IMR-90 (cell line): ENCODE measurements at regions not wholly inside any gene's neighbourhood (a gene's known extent, or its start where the extent isn't known, plus 50 kb on each side); places are given as distances from the start of the nearest gene placed in this dataset.

Experiments used
- ATAC-seq: fragments of 200-7000 bp; cut with Tn5 transposase; 2 replicates; pipeline ENCODE4 v1.9.1; 2020; ENCODE audit warnings: low read depth, mild to moderate bottlenecking, moderate library complexity
- BruUV-seq: library from RNA; stranded (reverse); fragments of 400-500 nt; replicated peaks from 2 replicates; lab custom pipeline; 2021; lab: Mats Ljungman, UMichigan
- CTCF ChIA-PET: fragments of 300-600 bp; formaldehyde crosslinking; extraction: SDS; loops from one replicate; lab custom pipeline; 2021; ENCODE audit warnings: antibody characterized with exemption; lab: Yijun Ruan, JAX
- POLR2A ChIA-PET: fragments of 300-600 bp; sonication (Branson Sonifier 250); formaldehyde crosslinking; loops from one replicate; lab custom pipeline; 2022; ENCODE audit warnings: antibody characterized with exemption; ENCODE audit not compliant: unreplicated experiment; lab: Charles Lee
- DNase-seq: peaks from one replicate; pipeline ENCODE4 v3.0.0; 2013
- H2AFZ ChIP-seq: replicated peaks from 2 replicates; pipeline ENCODE3; 2013; ENCODE audit warnings: low read length, mild to moderate bottlenecking; ENCODE audit not compliant: poor library complexity
- H2AK5ac ChIP-seq: 2 replicates; pipeline ENCODE4 v1.6.1; 2013; ENCODE audit warnings: low read depth, low read length, inconsistent platforms
- H2AK9ac ChIP-seq: replicated peaks from 2 replicates; pipeline ENCODE3; 2013; ENCODE audit warnings: mild to moderate bottlenecking, low read depth, low read length, moderate library complexity; ENCODE audit not compliant: poor library complexity
- H2BK120ac ChIP-seq: 2 replicates; pipeline ENCODE4 v1.6.1; 2013; ENCODE audit warnings: low read depth, low read length, inconsistent platforms
- H2BK15ac ChIP-seq: 3 replicates; pipeline ENCODE4 v1.6.1; 2013; ENCODE audit warnings: low read depth, low read length, inconsistent platforms
- H2BK20ac ChIP-seq: 2 replicates; pipeline ENCODE4 v1.6.1; 2013; ENCODE audit warnings: low read depth, mild to moderate bottlenecking, inconsistent platforms, low read length, moderate library complexity
- H2BK5ac ChIP-seq: 2 replicates; pipeline ENCODE4 v1.6.1; 2013; ENCODE audit warnings: mild to moderate bottlenecking, low read depth, low read length, inconsistent platforms; ENCODE audit not compliant: poor library complexity, severe bottlenecking
- H3K14ac ChIP-seq: replicated peaks from 2 replicates; pipeline ENCODE4 v1.6.1; 2013; ENCODE audit warnings: low read depth, low read length, inconsistent platforms
- H3K18ac ChIP-seq: 2 replicates; pipeline ENCODE4 v1.6.1; 2013; ENCODE audit warnings: low read depth, low read length, control low read depth
- H3K23ac ChIP-seq: 2 replicates; pipeline ENCODE4 v1.6.1; 2013; ENCODE audit warnings: low read depth, low read length, inconsistent platforms
- H3K27ac ChIP-seq: 2 replicates; pipeline ENCODE4 v1.5.1; 2013; ENCODE audit warnings: mild to moderate bottlenecking, control low read depth, low read length; ENCODE audit not compliant: insufficient read depth
- H3K27me3 ChIP-seq: 2 replicates; pipeline ENCODE4 v1.6.1; 2013; ENCODE audit warnings: low read length; ENCODE audit not compliant: control insufficient read depth, insufficient read depth
- H3K36me3 ChIP-seq: 2 replicates; pipeline ENCODE4 v1.6.1; 2013; ENCODE audit warnings: low read length, mixed read lengths; ENCODE audit not compliant: control insufficient read depth, insufficient read depth
- H3K4ac ChIP-seq: 2 replicates; pipeline ENCODE4 v1.6.1; 2013; ENCODE audit warnings: low read depth, low read length, inconsistent platforms
- H3K4me1 ChIP-seq: 2 replicates; pipeline ENCODE4 v1.6.1; 2013; ENCODE audit warnings: low read length, mixed read lengths; ENCODE audit not compliant: control insufficient read depth, insufficient read depth
- H3K4me2 ChIP-seq: 2 replicates; pipeline ENCODE4 v1.6.1; 2013; ENCODE audit warnings: low read depth, mild to moderate bottlenecking, control low read depth, low read length, moderate library complexity
- H3K4me3 ChIP-seq: 2 replicates; pipeline ENCODE4 v1.5.1; 2013; ENCODE audit warnings: low read depth, mild to moderate bottlenecking, control low read depth, low read length, moderate library complexity; ENCODE audit not compliant: insufficient read depth
- H3K56ac ChIP-seq: 2 replicates; pipeline ENCODE4 v1.6.1; 2013; ENCODE audit warnings: low read length, inconsistent platforms; ENCODE audit not compliant: insufficient read depth; ENCODE audit errors: extremely low read depth
- H3K79me1 ChIP-seq, 2 experiments: 2 replicates each; pipeline ENCODE4 v1.6.1; 2013; ENCODE audit warnings: low read length in 2 of 2, inconsistent platforms in 1 of 2, low read depth in 1 of 2
- H3K9ac ChIP-seq: 2 replicates; pipeline ENCODE4 v1.6.1; 2013; ENCODE audit warnings: low read depth, low read length, control low read depth
- H3K9me1 ChIP-seq: 2 replicates; pipeline ENCODE4 v1.6.1; 2013; ENCODE audit warnings: low read length, inconsistent platforms; ENCODE audit not compliant: insufficient read depth
- H3K9me3 ChIP-seq: 2 replicates; pipeline ENCODE4 v1.6.1; 2013; ENCODE audit warnings: low read length; ENCODE audit not compliant: control insufficient read depth, insufficient read depth
- H4K20me1 ChIP-seq: 2 replicates; pipeline ENCODE4 v1.6.1; 2013; ENCODE audit warnings: low read length, inconsistent platforms; ENCODE audit not compliant: insufficient read depth
- H4K5ac ChIP-seq: 2 replicates; pipeline ENCODE4 v1.6.1; 2013; ENCODE audit warnings: mild to moderate bottlenecking, low read depth, low read length, control low read depth
- H4K8ac ChIP-seq, 2 experiments: 2 replicates each; pipeline ENCODE4 v1.6.1; 2013; ENCODE audit warnings: low read depth in 2 of 2, low read length in 2 of 2, control low read depth in 1 of 2, inconsistent platforms in 1 of 2
- H4K91ac ChIP-seq: 2 replicates; pipeline ENCODE4 v1.6.1; 2013; ENCODE audit warnings: low read depth, low read length, inconsistent platforms; ENCODE audit not compliant: insufficient read depth
- MAFK ChIP-seq: IDR thresholded peaks from 2 replicates; pipeline ENCODE4 v1.6.1; 2012; ENCODE audit warnings: low read depth, low read length, improper control_type of control experiment
- dilution Hi-C: fragments of 300-500 bp; cut with HindIII; formaldehyde crosslinking; loops from one replicate; pipeline ENCODE4 v1.14.3; 2018; ENCODE audit warnings: low sequenced_read_pairs; ENCODE audit not compliant: unreplicated experiment
- in situ Hi-C: fragments of 300-500 bp; cut with MboI; formaldehyde crosslinking; loops from 3 replicates; pipeline ENCODE4 v1.14.3; 2019; ENCODE audit warnings: low sequenced_read_pairs, inconsistent platforms, mixed read lengths
- intact Hi-C: fragments of 100-400 bp; cut with micrococcal nuclease; formaldehyde crosslinking; loops from 2 replicates; pipeline ENCODE4 v1.10.0; 2022
- TF ChIP-seq, protein P1 (sequence below): fragments of 150-350 bp; IDR thresholded peaks from 2 replicates; pipeline ENCODE4 v1.6.1; 2017; ENCODE audit warnings: mild to moderate bottlenecking, antibody characterized with exemption, low read length, low read depth

DNA sequence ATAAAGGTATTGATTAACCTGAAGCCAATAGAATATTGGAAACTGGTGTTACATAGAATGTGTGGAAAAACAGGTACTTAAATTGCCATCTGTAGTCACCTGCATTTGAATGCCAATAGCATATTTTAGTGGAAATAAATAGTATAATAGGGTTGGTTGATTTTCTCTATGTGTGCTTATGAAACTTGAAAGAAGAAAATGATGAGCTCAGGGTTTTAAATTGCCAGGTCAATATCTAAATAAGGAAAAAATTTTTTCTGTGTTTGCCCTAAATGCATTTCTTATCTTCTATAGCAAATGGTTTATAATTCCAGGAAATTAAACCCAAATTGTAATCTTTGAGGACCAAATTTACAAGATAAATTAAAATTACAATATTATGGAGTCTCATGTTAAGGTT, 626.6 kb downstream of the CDH8 start:
- Histone ChIP-seq H2AFZ (no peak overlapping the region), H4K5ac (no peak overlapping the region), H2AK9ac (no peak overlapping the region), H3K79me1 (no peaks in the 10 kb centered on the region), H3K18ac (no peak overlapping the region), H3K4me2 (no peak overlapping the region), H4K91ac (no peak overlapping the region), H4K20me1 (no peaks in the 10 kb centered on the region), H3K9ac (no peak overlapping the region), H2AK5ac (no peak overlapping the region), H2BK20ac (no peak overlapping the region), H3K9me1 (no peaks in the 10 kb centered on the region), H4K8ac (no peak overlapping the region), H3K36me3 (no peaks in the 10 kb centered on the region), H3K4me1 (no peaks in the 10 kb centered on the region), H2BK5ac (no peak overlapping the region), H2BK120ac (no peak overlapping the region), H3K23ac (no peak overlapping the region), H3K4ac (no peak overlapping the region), H3K27ac (no peak overlapping the region), H2BK15ac (no peak overlapping the region), H3K27me3 (no peaks in the 10 kb centered on the region), H3K9me3 (peaks cover 3% of the 10 kb centered on the region), H3K4me3 (no peak overlapping the region), H3K56ac (no peak overlapping the region), H3K14ac (no peak overlapping the region)
- dilution Hi-C loops (no loop called here), intact Hi-C loops (no loop called here), in situ Hi-C loops (no loop called here)
- TF ChIP-seq, protein P1, sequence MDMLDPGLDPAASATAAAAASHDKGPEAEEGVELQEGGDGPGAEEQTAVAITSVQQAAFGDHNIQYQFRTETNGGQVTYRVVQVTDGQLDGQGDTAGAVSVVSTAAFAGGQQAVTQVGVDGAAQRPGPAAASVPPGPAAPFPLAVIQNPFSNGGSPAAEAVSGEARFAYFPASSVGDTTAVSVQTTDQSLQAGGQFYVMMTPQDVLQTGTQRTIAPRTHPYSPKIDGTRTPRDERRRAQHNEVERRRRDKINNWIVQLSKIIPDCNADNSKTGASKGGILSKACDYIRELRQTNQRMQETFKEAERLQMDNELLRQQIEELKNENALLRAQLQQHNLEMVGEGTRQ: no peak
- peak; percentile 25; the same call in 1 of the 2 replicates for TF ChIP-seq MAFK
- POLR2A ChIA-PET: no interaction called here
- CTCF ChIA-PET: no interaction called here
- ATAC-seq (no peak), DNase-seq (no peak)
- no TSS peak for BruUV-seq
